ENCODE measurements at regions not wholly inside any gene's neighbourhood (a gene's known extent, or its start where the extent isn't known, plus 50 kb on each side); places are given as distances from the start of the nearest gene placed in this dataset.

- no peak for ATAC-seq
- no peak for TF ChIP-seq EZH2phosphoT487 (IDR thresholded peaks at IDR 0.05; ENCODE audit: borderline replicate concordance, low read length)
- no peak for TF ChIP-seq CTCF (conservative IDR thresholded peaks at IDR 0.05; ENCODE audit: low read depth, low read length)
- no peak for TF ChIP-seq EZH2 (IDR thresholded peaks at IDR 0.05; ENCODE audit: low read length, unreplicated experiment)
- Histone ChIP-seq H3K36me3 (ENCODE audit: low read depth, low read length) (no peaks in the 10 kb centered on the region), H3K9me2 (replicated peaks; ENCODE audit: low read length) (no peaks in the 10 kb centered on the region), H3K9ac (ENCODE audit: low read length) (no peak overlapping the region), H3K9me3 (ENCODE audit: low read length) (no peaks in the 10 kb centered on the region), H3K4me1 (ENCODE audit: insufficient read depth, low read length) (peaks cover 51% of the 10 kb centered on the region), H3K4me3 (ENCODE audit: low read length) (no peak overlapping the region), H3K27me3 (ENCODE audit: low read length) (no peaks in the 10 kb centered on the region), H2AFZ (ENCODE audit: low read length) (no peak overlapping the region), H3F3A (ENCODE audit: low read length, unreplicated experiment) (peaks cover 4% of the 10 kb centered on the region), H4K20me1 (ENCODE audit: low read length) (no peaks in the 10 kb centered on the region), H3K79me2 (ENCODE audit: low read length) (no peaks in the 10 kb centered on the region), H3K4me2 (ENCODE audit: low read length) (no peak overlapping the region), H3K27ac (ENCODE audit: low read length) (no peak overlapping the region)
- no peak for DNase-seq
- intact Hi-C loops (cut with micrococcal nuclease), result loop anchor here (10.0 kb wide), 1 partner anchor 384 kb away; no protein-coding TSS in a partner anchor
- POLR2A ChIA-PET (ENCODE audit: unreplicated experiment), result no interaction called here
- CTCF ChIA-PET, result no interaction called here
- no TSS peak for BruUV-seq (replicated peaks)
These were observed 229.4 kb downstream of the ANKRD60 start for GRCh38 chr20:57998981-57999464.

- no peak overlapping the region for H3K4me3 ChIP-seq (ENCODE audit: low read length)
- ChIA-PET CTCF (no interaction called here), POLR2A (ENCODE audit: unreplicated experiment) (no interaction called here)
- TF ChIP-seq EZH2 (IDR thresholded peaks at IDR 0.05; ENCODE audit: low read length, unreplicated experiment) (no peak), CTCF (conservative IDR thresholded peaks at IDR 0.05; ENCODE audit: low read depth, low read length) (no peak), EZH2phosphoT487 (IDR thresholded peaks at IDR 0.05; ENCODE audit: borderline replicate concordance, low read length) (no peak)
- H3K36me3 ChIP-seq (ENCODE audit: low read depth, low read length), result no peaks in the 10 kb centered on the region
- H3K9ac ChIP-seq (ENCODE audit: low read length), result no peak overlapping the region
- ATAC-seq (no peak), DNase-seq (no peak)
- H3F3A ChIP-seq (ENCODE audit: low read length, unreplicated experiment), result peaks cover 4% of the 10 kb centered on the region
- H3K27me3 ChIP-seq (ENCODE audit: low read length), result no peaks in the 10 kb centered on the region
- peaks cover 59% of the 10 kb centered on the region for H3K4me1 ChIP-seq (ENCODE audit: insufficient read depth, low read length)
- H2AFZ ChIP-seq (ENCODE audit: low read length), result no peak overlapping the region
- H3K79me2 ChIP-seq (ENCODE audit: low read length), result no peaks in the 10 kb centered on the region
- H3K4me2 ChIP-seq (ENCODE audit: low read length), result no peak overlapping the region
- no peaks in the 10 kb centered on the region for H3K9me3 ChIP-seq (ENCODE audit: low read length)
- no peaks in the 10 kb centered on the region for H4K20me1 ChIP-seq (ENCODE audit: low read length)
- BruUV-seq (replicated peaks), result no TSS peak
- no peaks in the 10 kb centered on the region for H3K9me2 ChIP-seq (replicated peaks; ENCODE audit: low read length)
- intact Hi-C loops (cut with micrococcal nuclease), result loop anchor here (10.0 kb wide), 1 partner anchor 383 kb away; no protein-coding TSS in a partner anchor
- no peak overlapping the region for H3K27ac ChIP-seq (ENCODE audit: low read length)
These were observed 230.2 kb downstream of the ANKRD60 start for GRCh38 chr20:57998276-57998675.
